ENCODE measurements at regions not wholly inside any gene's neighbourhood (a gene's known extent, or its start where the extent isn't known, plus 50 kb on each side); places are given as distances from the start of the nearest gene placed in this dataset.

GRCh38 chr9:115296831-115297565, 179.0 kb upstream of the TNC start:
- Histone ChIP-seq H3K36me3 (no peaks in the 10 kb centered on the region), H3K27me3 (no peaks in the 10 kb centered on the region), H3K27ac (no peak overlapping the region), H3K9me3 (no peaks in the 10 kb centered on the region), H3K4me3 (no peak overlapping the region), H3K4me1 (no peaks in the 10 kb centered on the region)
- no peak for DNase-seq
- TF ChIP-seq CTCF (IDR thresholded peaks at IDR 0.05), result no peak
- intact Hi-C loops (cut with DNase I), result no loop called here
- ATAC-seq, result no peak

- ATAC-seq, result no peak
- Histone ChIP-seq H3K9me3 (no peaks in the 10 kb centered on the region), H3K27me3 (no peaks in the 10 kb centered on the region), H3K36me3 (no peaks in the 10 kb centered on the region), H3K4me1 (no peaks in the 10 kb centered on the region), H3K4me3 (no peak overlapping the region), H3K27ac (no peak overlapping the region)
- DNase-seq, result no peak
- intact Hi-C loops (cut with DNase I), result no loop called here
- TF ChIP-seq CTCF (IDR thresholded peaks at IDR 0.05), result no peak
Measured at GRCh38 chr9:115300116-115300515, 182.2 kb upstream of the TNC start.

GRCh38 chr9:115300874-115301273, 182.9 kb upstream of the TNC start:
- ATAC-seq (no peak), DNase-seq (no peak)
- Histone ChIP-seq H3K27me3 (no peaks in the 10 kb centered on the region), H3K27ac (no peak overlapping the region), H3K4me1 (no peaks in the 10 kb centered on the region), H3K9me3 (no peaks in the 10 kb centered on the region), H3K4me3 (no peak overlapping the region), H3K36me3 (no peaks in the 10 kb centered on the region)
- intact Hi-C loops (cut with DNase I), result no loop called here
- TF ChIP-seq CTCF (IDR thresholded peaks at IDR 0.05), result no peak

GRCh38 chr9:115301581-115301980, 183.6 kb upstream of the TNC start:
- no peak for DNase-seq
- no peaks in the 10 kb centered on the region for H3K4me1 ChIP-seq
- no peaks in the 10 kb centered on the region for H3K36me3 ChIP-seq
- TF ChIP-seq CTCF (IDR thresholded peaks at IDR 0.05), result no peak
- H3K27ac ChIP-seq, result no peak overlapping the region
- intact Hi-C loops (cut with DNase I), result no loop called here
- ATAC-seq, result no peak
- H3K4me3 ChIP-seq, result no peak overlapping the region
- H3K9me3 ChIP-seq, result no peaks in the 10 kb centered on the region
- H3K27me3 ChIP-seq, result no peaks in the 10 kb centered on the region

- ATAC-seq (no peak), DNase-seq (no peak)
- Histone ChIP-seq H3K4me1 (no peaks in the 10 kb centered on the region), H3K4me3 (no peak overlapping the region), H3K27me3 (no peaks in the 10 kb centered on the region), H3K27ac (no peak overlapping the region), H3K36me3 (no peaks in the 10 kb centered on the region), H3K9me3 (no peaks in the 10 kb centered on the region)
- intact Hi-C loops (cut with DNase I), result no loop called here
- TF ChIP-seq CTCF (IDR thresholded peaks at IDR 0.05), result no peak
Measured at GRCh38 chr9:115305543-115305942, 187.6 kb upstream of the TNC start.

GRCh38 chr9:115306865-115307264, 188.9 kb upstream of the TNC start:
- ATAC-seq (no peak), DNase-seq (no peak)
- H3K27me3 ChIP-seq, result no peaks in the 10 kb centered on the region
- no peak overlapping the region for H3K4me3 ChIP-seq
- H3K9me3 ChIP-seq, result no peaks in the 10 kb centered on the region
- TF ChIP-seq CTCF (IDR thresholded peaks at IDR 0.05), result no peak
- intact Hi-C loops (cut with DNase I), result no loop called here
- no peaks in the 10 kb centered on the region for H3K36me3 ChIP-seq
- H3K27ac ChIP-seq, result no peak overlapping the region
- no peaks in the 10 kb centered on the region for H3K4me1 ChIP-seq

All from upper lobe of right lung (tissue), 1 donor.